ENCODE measurements at regions not wholly inside any gene's neighbourhood (a gene's known extent, or its start where the extent isn't known, plus 50 kb on each side); places are given as distances from the start of the nearest gene placed in this dataset.

GRCh38 chr6:21993841-21994240 lies 303.0 kb downstream of the PRL start:
- ChIA-PET POLR2A (no interaction called here), CTCF (no interaction called here)
- TF ChIP-seq TCF7L2 (IDR thresholded peaks at IDR 0.05; ENCODE audit: low read depth, low read length) (no peak), SIN3A (IDR thresholded peaks at IDR 0.05; ENCODE audit: borderline replicate concordance, insufficient read depth, low read depth, low read length) (no peak), POLR2AphosphoS5 (IDR thresholded peaks at IDR 0.05; ENCODE audit: low read depth, low read length) (no peak), REST (IDR thresholded peaks at IDR 0.05; ENCODE audit: insufficient read depth in 1 of 2, low read depth in 2 of 2, low read length in 1 of 2) (no peak)
- TF ChIP-seq, protein P1, sequence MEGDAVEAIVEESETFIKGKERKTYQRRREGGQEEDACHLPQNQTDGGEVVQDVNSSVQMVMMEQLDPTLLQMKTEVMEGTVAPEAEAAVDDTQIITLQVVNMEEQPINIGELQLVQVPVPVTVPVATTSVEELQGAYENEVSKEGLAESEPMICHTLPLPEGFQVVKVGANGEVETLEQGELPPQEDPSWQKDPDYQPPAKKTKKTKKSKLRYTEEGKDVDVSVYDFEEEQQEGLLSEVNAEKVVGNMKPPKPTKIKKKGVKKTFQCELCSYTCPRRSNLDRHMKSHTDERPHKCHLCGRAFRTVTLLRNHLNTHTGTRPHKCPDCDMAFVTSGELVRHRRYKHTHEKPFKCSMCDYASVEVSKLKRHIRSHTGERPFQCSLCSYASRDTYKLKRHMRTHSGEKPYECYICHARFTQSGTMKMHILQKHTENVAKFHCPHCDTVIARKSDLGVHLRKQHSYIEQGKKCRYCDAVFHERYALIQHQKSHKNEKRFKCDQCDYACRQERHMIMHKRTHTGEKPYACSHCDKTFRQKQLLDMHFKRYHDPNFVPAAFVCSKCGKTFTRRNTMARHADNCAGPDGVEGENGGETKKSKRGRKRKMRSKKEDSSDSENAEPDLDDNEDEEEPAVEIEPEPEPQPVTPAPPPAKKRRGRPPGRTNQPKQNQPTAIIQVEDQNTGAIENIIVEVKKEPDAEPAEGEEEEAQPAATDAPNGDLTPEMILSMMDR (IDR thresholded peaks at IDR 0.05), result no peak
- Histone ChIP-seq H3K27ac (ENCODE audit: low read length) (no peak overlapping the region), H3K27me3 (ENCODE audit: control insufficient read depth, insufficient read depth, low read length) (no peaks in the 10 kb centered on the region), H3K9me3 (ENCODE audit: control insufficient read depth, insufficient read depth, low read depth, low read length) (no peaks in the 10 kb centered on the region), H3K4me1 (ENCODE audit: control insufficient read depth, insufficient read depth, low read length) (no peaks in the 10 kb centered on the region), H3K36me3 (ENCODE audit: control insufficient read depth, insufficient read depth, low read length) (no peaks in the 10 kb centered on the region), H3K4me3 (ENCODE audit: low read depth in 2 of 2, low read length in 2 of 2) (no peak overlapping the region)
- ATAC-seq (no peak), DNase-seq (ENCODE audit: low read depth, low spot score) (no peak)
- intact Hi-C loops (cut with micrococcal nuclease; ENCODE audit: unreplicated experiment) (no loop called here), in situ Hi-C loops (cut with HindIII; ENCODE audit: low pct_unique_long_range_greater_than_20kb, low sequenced_read_pairs) (no loop called here)
- no TSS peak for BruUV-seq (replicated peaks)

GRCh38 chr6:21994821-21995220 lies 302.0 kb downstream of the PRL start:
- Histone ChIP-seq H3K27me3 (ENCODE audit: control insufficient read depth, insufficient read depth, low read length) (no peaks in the 10 kb centered on the region), H3K4me3 (ENCODE audit: low read depth in 2 of 2, low read length in 2 of 2) (no peak overlapping the region), H3K4me1 (ENCODE audit: control insufficient read depth, insufficient read depth, low read length) (no peaks in the 10 kb centered on the region), H3K9me3 (ENCODE audit: control insufficient read depth, insufficient read depth, low read depth, low read length) (no peaks in the 10 kb centered on the region), H3K36me3 (ENCODE audit: control insufficient read depth, insufficient read depth, low read length) (no peaks in the 10 kb centered on the region), H3K27ac (ENCODE audit: low read length) (no peak overlapping the region)
- TF ChIP-seq, protein P1 (IDR thresholded peaks at IDR 0.05), result no peak
- TF ChIP-seq TCF7L2 (IDR thresholded peaks at IDR 0.05; ENCODE audit: low read depth, low read length) (no peak), SIN3A (IDR thresholded peaks at IDR 0.05; ENCODE audit: borderline replicate concordance, insufficient read depth, low read depth, low read length) (no peak), REST (IDR thresholded peaks at IDR 0.05; ENCODE audit: insufficient read depth in 1 of 2, low read depth in 2 of 2, low read length in 1 of 2) (no peak), POLR2AphosphoS5 (IDR thresholded peaks at IDR 0.05; ENCODE audit: low read depth, low read length) (no peak)
- ATAC-seq, result no peak
- intact Hi-C loops (cut with micrococcal nuclease; ENCODE audit: unreplicated experiment) (no loop called here), in situ Hi-C loops (cut with HindIII; ENCODE audit: low pct_unique_long_range_greater_than_20kb, low sequenced_read_pairs) (no loop called here)
- DNase-seq (ENCODE audit: low read depth, low spot score), result no peak
- CTCF ChIA-PET, result no interaction called here
- POLR2A ChIA-PET, result no interaction called here
- BruUV-seq (replicated peaks), result no TSS peak
